ENCODE measurements at regions not wholly inside any gene's neighbourhood (a gene's known extent, or its start where the extent isn't known, plus 50 kb on each side); places are given as distances from the start of the nearest gene placed in this dataset.
"Not testable (repeated sequence)": the region's sequence is repeated elsewhere in the genome, so short reads cannot be mapped to it uniquely, and the experiment has no call there.

DNA sequence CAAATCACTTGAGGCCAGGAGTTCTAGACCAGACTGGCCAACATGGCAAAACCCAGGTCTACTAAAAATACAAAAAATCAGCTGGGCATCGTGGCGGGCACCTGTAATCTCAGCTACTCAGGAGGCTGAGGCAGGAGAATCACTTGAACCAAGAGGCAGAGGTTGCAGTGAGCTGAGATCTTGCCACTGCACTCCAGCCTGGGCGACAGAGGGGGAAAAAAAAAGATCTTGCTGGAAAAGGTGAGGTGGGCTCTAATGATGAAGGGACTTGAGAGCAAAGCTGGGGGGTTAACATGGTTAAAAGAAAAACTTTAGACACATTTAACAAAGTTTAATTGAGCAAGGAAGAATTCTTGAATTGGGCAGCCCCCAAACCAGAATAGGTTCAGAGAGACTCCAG is 121.8 kb downstream of the BANF2 start:
- not testable (repeated sequence) for TF ChIP-seq CTCF, POLR2AphosphoS5 (IDR thresholded peaks at IDR 0.05)

Measured in suprapubic skin (tissue), 3 donors.